Mucosa of rectum (tissue), 2 donors: ENCODE measurements at regions not wholly inside any gene's neighbourhood (a gene's known extent, or its start where the extent isn't known, plus 50 kb on each side); places are given as distances from the start of the nearest gene placed in this dataset.

Experiments
- H3K27ac ChIP-seq, 2 donors: one replicate each; pipeline ENCODE4 v1.7.0; 2013; ENCODE audit warnings: inconsistent platforms in 2 of 2, low read depth in 2 of 2, low read length in 2 of 2
- H3K27me3 ChIP-seq, 2 donors: one replicate each; pipeline ENCODE4 v1.7.0; 2013; ENCODE audit warnings: low read length in 2 of 2; ENCODE audit not compliant: control insufficient read depth in 2 of 2, insufficient read depth in 2 of 2
- H3K36me3 ChIP-seq, 2 donors: one replicate each; pipeline ENCODE4 v1.7.0; 2013; ENCODE audit warnings: low read length in 2 of 2; ENCODE audit not compliant: control insufficient read depth in 2 of 2, insufficient read depth in 2 of 2
- H3K4me1 ChIP-seq, 2 donors: one replicate each; pipeline ENCODE4 v1.7.0; 2013; ENCODE audit warnings: low read length in 2 of 2, mild to moderate bottlenecking in 1 of 2; ENCODE audit not compliant: control insufficient read depth in 2 of 2, insufficient read depth in 2 of 2
- H3K4me3 ChIP-seq, 2 donors: one replicate each; pipeline ENCODE4 v1.7.0; 2013; ENCODE audit warnings: low read length in 2 of 2
- H3K9ac ChIP-seq, 2 donors: one replicate each; pipeline ENCODE4 v1.7.0; 2013; ENCODE audit warnings: low read length in 2 of 2, low read depth in 1 of 2, mild to moderate bottlenecking in 1 of 2
- H3K9me3 ChIP-seq, 2 donors: one replicate each; pipeline ENCODE4 v1.7.0; 2013; ENCODE audit warnings: low read length in 2 of 2; ENCODE audit not compliant: control insufficient read depth in 2 of 2
- donor health status: healthy.
- donor health status: Normal muscosa, but diverticular disease.

DNA sequence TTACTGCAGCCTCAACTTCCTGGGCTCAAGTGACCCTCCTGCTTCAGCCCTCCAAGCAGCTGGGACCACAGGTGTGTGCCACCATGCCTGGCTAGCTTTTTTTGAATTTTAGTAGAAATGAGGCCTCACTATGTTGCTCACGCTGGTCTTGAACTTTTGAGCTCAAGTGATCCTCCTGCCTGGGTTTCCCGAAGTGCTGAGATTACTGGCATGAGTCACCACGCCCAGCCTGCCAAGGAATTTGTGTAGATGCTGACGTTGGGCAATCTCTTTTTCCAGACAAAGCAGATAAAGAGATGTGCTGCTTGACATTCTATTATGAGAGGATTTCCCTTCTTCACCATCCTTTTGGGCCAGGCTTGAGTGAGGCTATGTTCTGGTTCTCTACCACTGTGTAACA lies 254.5 kb upstream of the RPS6KA3 start:
- H3K27me3 ChIP-seq, result peaks cover 0 to 6% of the 10 kb centered on the region in 2 donors
- no peak overlapping the region for H3K9ac ChIP-seq
- H3K36me3 ChIP-seq, result no peaks in the 10 kb centered on the region
- no peak overlapping the region for H3K27ac ChIP-seq
- H3K9me3 ChIP-seq, result no peaks in the 10 kb centered on the region
- H3K4me3 ChIP-seq, result no peak overlapping the region
- peaks cover 0 to 1% of the 10 kb centered on the region in 2 donors for H3K4me1 ChIP-seq

DNA sequence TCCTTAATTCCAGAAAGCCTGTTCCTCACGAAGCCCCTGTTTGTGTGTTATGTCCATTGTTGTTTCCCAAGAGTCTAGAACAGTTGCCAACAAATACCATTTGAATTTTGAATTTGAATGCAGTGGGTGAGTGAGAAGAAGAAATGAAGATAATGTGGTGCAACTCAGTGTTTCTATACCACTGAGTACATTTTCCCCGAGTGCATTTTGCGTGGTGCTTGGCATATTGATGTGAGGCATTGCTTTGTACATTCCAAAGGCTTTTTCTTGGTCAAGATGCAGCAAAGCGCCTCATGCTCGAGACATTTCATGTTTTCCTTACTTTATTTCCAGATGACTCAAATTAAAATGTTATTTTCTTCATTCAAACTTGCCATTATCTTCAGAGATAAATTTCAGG lies 253.1 kb upstream of the RPS6KA3 start:
- no peaks in the 10 kb centered on the region for H3K9me3 ChIP-seq
- H3K27ac ChIP-seq, result no peak overlapping the region
- no peaks in the 10 kb centered on the region for H3K36me3 ChIP-seq
- H3K4me1 ChIP-seq, result peaks cover 0 to 4% of the 10 kb centered on the region in 2 donors
- peaks cover 0 to 6% of the 10 kb centered on the region in 2 donors for H3K27me3 ChIP-seq
- H3K4me3 ChIP-seq, result no peak overlapping the region
- H3K9ac ChIP-seq, result no peak overlapping the region

DNA sequence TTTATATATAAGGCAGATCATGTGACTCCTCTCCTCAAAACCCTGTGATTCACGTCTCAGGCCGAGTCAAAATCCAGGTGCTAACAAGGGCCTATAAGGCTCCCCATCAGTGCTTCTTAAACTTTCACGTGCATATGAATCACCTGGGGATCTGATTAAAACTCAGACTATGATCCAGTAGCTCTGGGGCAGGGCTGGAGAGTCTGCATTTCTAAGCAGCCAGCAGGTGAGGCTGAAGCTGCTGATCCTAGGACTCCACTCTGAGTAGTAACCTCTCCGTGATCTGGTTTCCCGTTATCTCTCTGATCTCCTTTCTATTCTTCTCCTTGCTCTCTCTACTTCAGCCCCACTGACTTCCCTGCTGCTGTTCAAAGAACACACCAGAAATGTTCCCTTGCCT lies 252.4 kb upstream of the RPS6KA3 start:
- no peak overlapping the region for H3K27ac ChIP-seq
- no peak overlapping the region for H3K9ac ChIP-seq
- H3K4me3 ChIP-seq, result no peak overlapping the region
- no peaks in the 10 kb centered on the region for H3K9me3 ChIP-seq
- H3K36me3 ChIP-seq, result no peaks in the 10 kb centered on the region
- H3K27me3 ChIP-seq, result peaks cover 0 to 6% of the 10 kb centered on the region in 2 donors
- peaks cover 0 to 4% of the 10 kb centered on the region in 2 donors for H3K4me1 ChIP-seq

DNA sequence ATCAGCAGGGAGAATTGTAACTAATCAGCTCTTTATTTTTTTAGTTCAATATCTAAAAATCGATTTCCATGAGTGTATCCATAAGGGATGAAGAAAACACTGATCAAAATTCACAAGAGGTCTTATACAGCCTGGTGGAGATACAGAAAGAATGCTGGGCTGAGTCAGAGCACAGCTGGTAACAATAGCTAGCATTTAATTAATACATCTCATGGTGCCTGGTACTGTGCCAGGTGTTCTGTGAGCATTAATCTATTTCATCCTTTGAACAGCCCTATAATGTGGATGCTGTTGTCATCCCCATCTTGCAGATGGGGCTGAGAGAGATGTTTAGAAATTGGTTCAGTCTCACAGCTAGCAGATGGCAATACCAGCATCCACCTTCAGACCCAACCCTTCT lies 250.9 kb upstream of the RPS6KA3 start:
- Histone ChIP-seq H3K9ac (no peak overlapping the region), H3K36me3 (no peaks in the 10 kb centered on the region), H3K9me3 (no peaks in the 10 kb centered on the region), H3K4me1 (peaks cover 0 to 4% of the 10 kb centered on the region in 2 donors), H3K4me3 (no peak overlapping the region), H3K27ac (no peak overlapping the region), H3K27me3 (peaks cover 0 to 6% of the 10 kb centered on the region in 2 donors)

DNA sequence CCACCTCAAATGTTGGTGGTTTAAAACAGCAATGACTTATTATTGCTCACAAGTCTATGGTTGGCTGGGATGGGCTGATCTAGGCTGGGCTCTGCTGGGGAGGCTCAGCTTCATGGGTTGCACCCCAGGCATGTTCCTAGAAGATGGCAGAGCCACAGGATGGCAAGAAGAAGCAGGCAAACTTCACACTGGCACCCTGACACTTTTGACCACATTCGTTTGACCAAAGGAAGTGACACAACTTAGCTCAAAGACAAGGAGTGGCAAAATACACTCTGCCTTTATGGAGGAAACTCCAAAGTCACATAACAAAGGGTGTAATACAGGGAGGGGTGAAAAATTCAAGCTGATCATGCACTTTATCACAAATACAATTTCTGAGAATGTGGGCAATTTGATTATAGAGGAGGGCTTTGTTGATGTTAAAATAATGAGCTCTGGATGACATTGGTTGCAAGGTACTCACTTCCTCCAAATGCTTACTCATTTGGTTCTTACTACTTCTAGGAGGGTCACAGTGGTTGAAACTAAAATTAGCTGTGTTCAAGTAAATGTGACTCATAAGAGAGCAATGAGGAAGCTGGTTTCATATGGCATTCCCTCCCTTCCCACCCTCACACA lies 249.2 kb upstream of the RPS6KA3 start:
- Histone ChIP-seq H3K27me3 (no peaks in the 10 kb centered on the region), H3K4me3 (no peak overlapping the region), H3K9me3 (no peaks in the 10 kb centered on the region), H3K27ac (peak overlapping the region; percentile 57 to 75), H3K4me1 (peaks cover 0 to 4% of the 10 kb centered on the region in 2 donors), H3K9ac (no peak overlapping the region), H3K36me3 (no peaks in the 10 kb centered on the region)

DNA sequence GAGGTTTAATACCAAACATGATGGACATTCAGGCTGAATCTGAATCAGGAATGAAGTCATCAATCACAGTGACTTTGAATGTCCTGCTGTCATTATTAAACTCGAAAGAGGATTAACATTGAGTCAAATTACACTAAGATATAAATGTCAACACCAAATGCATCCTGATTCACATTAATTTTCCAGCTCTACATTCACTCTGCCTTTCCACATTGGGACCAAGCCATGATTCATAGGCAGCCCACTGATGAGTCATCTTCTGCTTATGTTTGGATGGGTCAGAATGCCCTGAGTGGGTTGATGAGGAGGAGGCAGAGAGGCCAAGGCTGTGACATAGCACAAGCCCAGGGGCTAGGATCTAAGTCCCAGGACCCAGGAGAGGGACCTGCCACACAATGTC lies 247.6 kb upstream of the RPS6KA3 start:
- no peak overlapping the region for H3K9ac ChIP-seq
- H3K4me1 ChIP-seq, result peaks cover 0 to 4% of the 10 kb centered on the region in 2 donors
- H3K27ac ChIP-seq, result no peak overlapping the region
- H3K4me3 ChIP-seq, result no peak overlapping the region
- H3K36me3 ChIP-seq, result no peaks in the 10 kb centered on the region
- H3K9me3 ChIP-seq, result no peaks in the 10 kb centered on the region
- no peaks in the 10 kb centered on the region for H3K27me3 ChIP-seq

DNA sequence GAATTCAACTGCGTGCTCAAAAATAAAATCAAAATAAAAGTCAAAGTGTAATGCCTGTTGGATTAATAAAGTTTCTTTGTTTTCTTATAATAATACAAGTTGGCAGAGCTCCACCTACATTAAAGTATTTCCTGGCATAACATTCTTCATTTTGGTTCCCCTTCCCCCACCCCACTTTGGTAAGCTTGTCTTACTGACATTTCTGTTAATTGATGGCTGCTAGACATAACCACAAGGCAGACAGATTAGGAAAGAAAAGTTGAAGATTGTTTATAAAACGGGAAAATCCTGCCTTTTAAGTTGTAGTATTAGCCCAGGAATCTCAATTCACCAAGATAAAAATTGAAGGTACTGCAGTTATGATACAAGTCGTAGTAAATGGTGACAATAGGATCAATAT lies 246.5 kb upstream of the RPS6KA3 start:
- peaks cover 0 to 4% of the 10 kb centered on the region in 2 donors for H3K4me1 ChIP-seq
- no peaks in the 10 kb centered on the region for H3K27me3 ChIP-seq
- no peaks in the 10 kb centered on the region for H3K9me3 ChIP-seq
- no peak overlapping the region for H3K9ac ChIP-seq
- no peak overlapping the region for H3K4me3 ChIP-seq
- H3K27ac ChIP-seq, result no peak overlapping the region
- no peaks in the 10 kb centered on the region for H3K36me3 ChIP-seq

DNA sequence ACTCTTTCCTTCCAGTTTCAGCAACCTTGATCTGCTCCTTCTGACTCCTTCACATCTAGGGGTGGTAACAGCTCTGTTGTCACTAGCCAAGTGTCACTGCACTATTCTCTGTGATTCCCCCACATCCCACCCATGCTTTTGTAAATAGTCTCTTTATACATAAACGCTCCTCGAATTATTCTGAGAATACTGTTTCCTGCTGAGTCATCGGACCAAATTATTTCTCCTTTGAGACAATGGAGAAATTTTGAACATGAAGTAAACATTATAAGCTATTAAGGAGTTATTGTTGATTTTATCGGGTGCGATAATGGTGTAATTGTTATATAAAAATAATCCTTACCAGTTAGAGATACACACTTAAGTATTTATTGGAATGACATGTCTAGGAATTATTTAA lies 245.1 kb upstream of the RPS6KA3 start:
- H3K9ac ChIP-seq, result no peak overlapping the region
- H3K27me3 ChIP-seq, result no peaks in the 10 kb centered on the region
- H3K36me3 ChIP-seq, result no peaks in the 10 kb centered on the region
- no peaks in the 10 kb centered on the region for H3K9me3 ChIP-seq
- no peak overlapping the region for H3K27ac ChIP-seq
- peaks cover 0 to 4% of the 10 kb centered on the region in 2 donors for H3K4me1 ChIP-seq
- no peak overlapping the region for H3K4me3 ChIP-seq

DNA sequence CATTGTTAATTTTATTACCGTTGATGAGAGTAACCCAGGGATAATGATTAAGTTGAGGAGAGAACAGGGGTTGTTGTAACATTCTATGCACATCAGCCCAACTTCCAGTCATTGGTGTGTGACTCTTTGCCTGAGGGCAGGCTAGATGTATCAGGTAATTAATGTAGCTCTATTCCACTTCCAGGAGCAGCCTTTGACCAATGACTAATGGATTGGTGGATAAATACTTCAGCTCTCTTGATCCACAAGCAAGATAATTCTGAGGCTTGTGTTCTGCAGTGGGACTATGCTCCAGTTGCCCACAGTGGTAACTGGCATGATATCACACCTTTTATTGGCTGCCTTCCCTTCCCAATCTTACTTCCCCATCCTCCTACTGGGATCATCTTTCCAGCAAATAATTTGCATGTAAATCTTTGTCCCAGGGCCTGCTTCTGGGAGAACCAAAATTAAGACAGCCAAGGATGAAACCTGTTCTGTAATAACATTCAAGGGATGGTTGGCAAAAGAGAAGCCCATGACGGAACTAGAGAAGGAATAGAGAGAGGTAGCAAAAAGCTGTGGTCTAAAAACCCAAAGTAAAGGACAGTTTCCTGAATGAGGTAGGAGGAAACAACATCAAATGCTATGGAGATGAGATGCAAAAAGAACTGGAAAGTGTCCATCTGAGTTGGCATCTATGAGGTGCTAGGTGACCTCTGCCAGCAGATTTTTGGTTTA lies 241.4 kb upstream of the RPS6KA3 start:
- H3K9me3 ChIP-seq, result no peaks in the 10 kb centered on the region
- no peak overlapping the region for H3K9ac ChIP-seq
- no peak overlapping the region for H3K27ac ChIP-seq
- H3K4me3 ChIP-seq, result no peak overlapping the region
- H3K27me3 ChIP-seq, result no peaks in the 10 kb centered on the region
- H3K36me3 ChIP-seq, result no peaks in the 10 kb centered on the region
- H3K4me1 ChIP-seq, result no peaks in the 10 kb centered on the region

DNA sequence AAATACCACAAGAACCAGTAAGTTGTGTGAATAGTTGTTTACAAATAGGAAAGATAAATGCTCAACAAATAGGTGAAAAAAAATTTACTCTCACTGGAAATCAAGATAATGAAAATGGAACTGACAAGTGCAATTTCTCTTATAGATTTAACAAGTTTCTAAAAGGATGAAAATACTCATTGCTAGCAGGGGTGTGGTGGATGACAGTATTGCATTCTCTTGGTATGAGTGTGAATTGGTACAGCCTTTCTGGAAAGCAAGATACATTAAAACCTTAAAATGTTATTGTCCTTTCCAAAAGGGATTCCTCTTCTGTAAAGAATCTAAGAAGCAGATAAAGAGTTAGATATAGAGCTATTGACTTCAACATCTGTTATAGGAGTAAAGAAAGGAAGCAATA lies 240.0 kb upstream of the RPS6KA3 start:
- no peak overlapping the region for H3K27ac ChIP-seq

More for the DNA sequence above, 240.0 kb upstream of the RPS6KA3 start:
- H3K9ac ChIP-seq, result no peak overlapping the region
- H3K36me3 ChIP-seq, result no peaks in the 10 kb centered on the region
- H3K27me3 ChIP-seq, result no peaks in the 10 kb centered on the region
- H3K9me3 ChIP-seq, result no peaks in the 10 kb centered on the region
- no peaks in the 10 kb centered on the region for H3K4me1 ChIP-seq
- H3K4me3 ChIP-seq, result no peak overlapping the region
